GM23248 (cell line): ENCODE measurements at regions not wholly inside any gene's neighbourhood (a gene's known extent, or its start where the extent isn't known, plus 50 kb on each side); places are given as distances from the start of the nearest gene placed in this dataset.

Source experiments
- EZH2 ChIP-seq: fragments of 200-600 bp; sonication (generic); IDR thresholded peaks from 2 replicates; pipeline ENCODE4 v1.6.1; 2018; ENCODE audit warnings: antibody characterized with exemption, mild to moderate bottlenecking; ENCODE audit not compliant: insufficient read depth, poor library complexity, severe bottlenecking
- EZH2phosphoT487 ChIP-seq: fragments of 200-600 bp; sonication (generic); IDR thresholded peaks from 2 replicates; pipeline ENCODE4 v1.6.1; 2018; ENCODE audit warnings: antibody characterized with exemption, moderate library complexity, mild to moderate bottlenecking, low read depth; ENCODE audit not compliant: insufficient read depth

DNA sequence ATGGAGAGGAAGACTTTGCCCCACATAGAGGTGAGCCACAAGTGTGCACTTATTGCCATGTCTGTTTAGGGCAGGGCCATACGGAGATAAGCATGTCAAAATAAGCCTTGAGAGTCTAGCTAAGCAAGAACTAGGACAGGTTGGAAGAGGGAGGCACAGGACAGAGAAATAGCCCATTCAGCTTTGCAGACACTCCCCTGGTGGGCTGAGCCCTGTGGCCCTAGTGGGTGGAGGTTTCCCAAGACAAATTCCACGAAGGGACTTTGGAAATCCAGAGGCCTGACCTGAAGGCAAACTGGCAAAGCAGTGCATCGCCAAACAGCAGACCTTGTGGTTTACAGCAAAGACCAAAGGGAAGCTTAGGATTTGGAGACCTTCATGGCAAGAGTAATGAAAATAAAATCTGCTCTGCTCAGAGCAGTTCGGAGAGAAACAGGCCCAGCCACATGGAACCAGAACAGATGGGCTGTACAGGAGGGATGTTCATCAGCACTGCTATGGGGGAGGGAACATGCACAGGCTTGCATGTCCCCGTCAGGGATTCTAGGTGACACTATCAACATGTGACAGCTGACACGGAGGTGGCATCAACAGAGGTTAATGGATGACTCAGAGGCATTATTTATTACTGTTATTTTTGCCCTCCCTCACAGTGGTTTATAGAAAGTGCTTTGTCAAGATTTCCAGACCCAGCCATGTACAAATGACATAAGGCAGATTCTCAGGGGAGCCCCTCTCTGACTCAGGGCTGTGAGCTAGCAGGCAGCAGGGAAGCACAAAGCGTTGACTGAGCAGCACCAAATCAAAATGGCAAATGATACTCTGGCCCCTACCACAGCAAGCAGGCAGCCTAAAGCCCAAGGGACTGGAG lies 90.1 kb upstream of the IRF2BP2 start:
- TF ChIP-seq EZH2 (no peak), EZH2phosphoT487 (no peak)
